GM12878 (cell line): ENCODE measurements at regions not wholly inside any gene's neighbourhood (a gene's known extent, or its start where the extent isn't known, plus 50 kb on each side); places are given as distances from the start of the nearest gene placed in this dataset.

ENCODE experiments used
- ATAC-seq: fragments of 200-7000 bp; cut with Tn5 transposase; 3 replicates; pipeline ENCODE4 v1.9.1; 2020; ENCODE audit warnings: mild to moderate bottlenecking, moderate library complexity
- BruUV-seq: library from RNA; stranded (reverse); fragments of 400-500 nt; replicated peaks from 2 replicates; lab custom pipeline; 2021; lab: Mats Ljungman, UMichigan
- CTCF ChIA-PET: fragments of 300-600 bp; sonication (Branson Sonifier 250); formaldehyde crosslinking; extraction: SDS; loops from one replicate; lab custom pipeline; 2021; ENCODE audit warnings: inconsistent platforms; lab: Yijun Ruan, JAX
- POLR2A ChIA-PET: fragments of 350-600 bp; formaldehyde crosslinking; extraction: SDS; loops from one replicate; lab custom pipeline; 2021; ENCODE audit warnings: inconsistent platforms; lab: Charles Lee
- RAD21 ChIA-PET: fragments of 300-600 bp; sonication (Branson Sonifier 250); formaldehyde crosslinking; loops from one replicate; lab custom pipeline; 2023; ENCODE audit warnings: antibody characterized with exemption; ENCODE audit not compliant: unreplicated experiment; lab: Charles Lee
- SMC1A ChIA-PET: fragments of 300-600 bp; sonication (Branson Sonifier 250); formaldehyde crosslinking; loops from one replicate; lab custom pipeline; 2023; ENCODE audit not compliant: unreplicated experiment, uncharacterized antibody; lab: Charles Lee
- DNase-seq: peaks from one replicate; pipeline ENCODE4 v3.0.0-alpha.2; 2011; ENCODE audit warnings: low read depth, low spot score
- FAIRE-seq: peaks from 3 replicates; lab custom pipeline; 2011; peaks lifted over from hg19 to GRCh38; lab: Jason Lieb, UNC
- H2AFZ ChIP-seq: 2 replicates; pipeline ENCODE4 v1.6.0; 2011; ENCODE audit warnings: low read depth, low read length, control low read depth; ENCODE audit not compliant: control insufficient read depth
- H3K27ac ChIP-seq: 2 replicates; pipeline ENCODE4 v1.5.1; 2011; ENCODE audit warnings: control low read depth; ENCODE audit not compliant: control insufficient read depth, insufficient read depth
- H3K27me3 ChIP-seq, 2 experiments: replicated peaks in 1 of 2; 2 replicates each; pipeline versions ENCODE4 v1.6.0 to v1.6.1; 2011; ENCODE audit warnings: low read length in 1 of 2; ENCODE audit not compliant: control insufficient read depth in 2 of 2, insufficient read depth in 2 of 2
- H3K36me3 ChIP-seq, 2 experiments: 2 replicates each; pipeline ENCODE4 v1.5.1; 2011; ENCODE audit warnings: low read length in 1 of 2; ENCODE audit not compliant: control insufficient read depth in 2 of 2, insufficient read depth in 2 of 2
- H3K4me1 ChIP-seq: 2 replicates; pipeline ENCODE4 v1.6.1; 2011; ENCODE audit warnings: mild to moderate bottlenecking, low read length, moderate library complexity, mixed read lengths; ENCODE audit not compliant: control insufficient read depth, insufficient read depth
- H3K4me2 ChIP-seq: 2 replicates; pipeline ENCODE4 v1.6.0; 2011; ENCODE audit warnings: control low read depth; ENCODE audit not compliant: control insufficient read depth, insufficient read depth
- H3K4me3 ChIP-seq: fragments of 200-600 bp; sonication (generic); 2 replicates; pipeline ENCODE4 v1.5.1; 2016
- H3K79me2 ChIP-seq: 2 replicates; pipeline ENCODE4 v1.6.0; 2011; ENCODE audit warnings: low read length; ENCODE audit not compliant: control insufficient read depth, insufficient read depth
- H3K9ac ChIP-seq: 2 replicates; pipeline ENCODE4 v1.8.0; 2011; ENCODE audit warnings: low read length, control low read depth, mixed read lengths; ENCODE audit not compliant: control insufficient read depth, insufficient read depth
- H3K9me3 ChIP-seq: replicated peaks from 3 replicates; pipeline ENCODE4 v1.5.1; 2011; ENCODE audit warnings: mild to moderate bottlenecking, low read length; ENCODE audit not compliant: control insufficient read depth, insufficient read depth
- H4K20me1 ChIP-seq: 2 replicates; pipeline ENCODE4 v1.6.0; 2011; ENCODE audit not compliant: control insufficient read depth, insufficient read depth
- BRCA1 ChIP-seq: IDR thresholded peaks from 2 replicates; pipeline ENCODE4 v1.6.1; 2011; ENCODE audit warnings: low read depth, low read length, improper control_type of control experiment
- EED ChIP-seq: sonication (generic); IDR thresholded peaks from 2 replicates; pipeline ENCODE4 v1.6.1; 2016; ENCODE audit warnings: antibody characterized with exemption, low read depth
- GABPA ChIP-seq: IDR thresholded peaks from 2 replicates; pipeline ENCODE4 v1.6.1; 2014; ENCODE audit warnings: antibody characterized with exemption, low read depth, mild to moderate bottlenecking, inconsistent platforms
- IKZF1 ChIP-seq: fragments of 450-650 bp; conservative IDR thresholded peaks from 2 replicates; pipeline ENCODE4 v1.6.1; 2017; ENCODE audit warnings: antibody characterized with exemption, mild to moderate bottlenecking
- KDM1A ChIP-seq: fragments of 200-600 bp; sonication (generic); IDR thresholded peaks from 2 replicates; pipeline ENCODE4 v1.6.1; 2016; ENCODE audit warnings: borderline replicate concordance
- SMAD5 ChIP-seq: IDR thresholded peaks from 2 replicates; pipeline ENCODE4 v1.6.1; 2016; ENCODE audit warnings: antibody characterized with exemption, low read depth
- STAT3 ChIP-seq: IDR thresholded peaks from 2 replicates; pipeline ENCODE4 v1.6.1; 2011; ENCODE audit warnings: low read depth, low read length, improper control_type of control experiment
- ZBED1 ChIP-seq: IDR thresholded peaks from 2 replicates; pipeline ENCODE4 v1.6.1; 2016; ENCODE audit warnings: borderline replicate concordance
- ZNF274 ChIP-seq: IDR thresholded peaks from one replicate; pipeline ENCODE4 v1.8.0; 2011; ENCODE audit not compliant: insufficient read length, insufficient read depth
- WGBS: methylation state at CpG from one replicate; pipeline ENCODE4 v1.1.6; 2016; ENCODE audit warnings: low lambda C conversion rate; ENCODE audit not compliant: insufficient replicate concordance, insufficient coverage; ENCODE audit errors: missing lambda C conversion rate; 5-methylcytosine and 5-hydroxymethylcytosine counted together
- in situ Hi-C: fragments of 300-500 bp; cut with MboI; formaldehyde crosslinking; loops from 9 replicates; pipeline ENCODE4 v1.14.3; 2018; ENCODE audit warnings: mixed read lengths
- intact Hi-C: fragments of 100-400 bp; cut with micrococcal nuclease; formaldehyde crosslinking; loops from one replicate; pipeline ENCODE4 v1.14.2; 2022; ENCODE audit not compliant: unreplicated experiment

DNA sequence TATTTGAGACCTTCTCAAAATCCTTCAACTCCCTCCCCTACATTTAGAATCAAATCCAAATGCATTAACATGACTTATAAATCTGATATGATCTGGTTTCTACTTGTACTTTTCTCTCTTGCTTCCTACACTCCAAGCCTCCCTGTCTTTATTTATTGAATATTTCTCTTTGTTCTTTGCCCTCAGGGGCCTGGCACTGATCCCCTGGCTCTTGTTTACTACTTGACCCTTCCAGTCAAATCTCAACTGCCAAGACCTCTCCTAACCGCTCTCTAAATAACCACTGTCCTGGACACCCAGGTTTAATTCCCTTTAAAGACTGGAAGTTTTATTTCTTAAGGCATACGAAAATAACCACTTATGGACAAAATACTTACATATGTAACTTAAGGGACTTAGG, 248.9 kb downstream of the CHRM3 start:
- no peak overlapping the region for H3K9ac ChIP-seq
- no peaks in the 10 kb centered on the region for H3K36me3 ChIP-seq
- ChIA-PET POLR2A (no interaction called here), SMC1A (interaction anchor here (1.1 kb wide), 1 partner anchor 9 kb away, joined by 4 read pairs; no protein-coding TSS in a partner anchor), CTCF (no interaction called here), RAD21 (no interaction called here)
- H3K4me3 ChIP-seq, result no peak overlapping the region
- intact Hi-C loops, result no loop called here
- WGBS, result 21% methylated on average over 2 of the region's 2 CpGs
- no peak for TF ChIP-seq GABPA
- no peak for TF ChIP-seq BRCA1
- TF ChIP-seq KDM1A, result no peak
- H3K27me3 ChIP-seq, result no peaks in the 10 kb centered on the region
- no TSS peak for BruUV-seq
- FAIRE-seq (no peak), ATAC-seq (no peak), DNase-seq (no peak)
- H3K4me2 ChIP-seq, result no peak overlapping the region
- no peaks in the 10 kb centered on the region for H3K4me1 ChIP-seq
- H3K9me3 ChIP-seq, result no peaks in the 10 kb centered on the region
- H3K27ac ChIP-seq, result no peak overlapping the region
- H4K20me1 ChIP-seq, result no peaks in the 10 kb centered on the region
- in situ Hi-C loops, result no loop called here
- no peaks in the 10 kb centered on the region for H3K79me2 ChIP-seq
- no peak overlapping the region for H2AFZ ChIP-seq

DNA sequence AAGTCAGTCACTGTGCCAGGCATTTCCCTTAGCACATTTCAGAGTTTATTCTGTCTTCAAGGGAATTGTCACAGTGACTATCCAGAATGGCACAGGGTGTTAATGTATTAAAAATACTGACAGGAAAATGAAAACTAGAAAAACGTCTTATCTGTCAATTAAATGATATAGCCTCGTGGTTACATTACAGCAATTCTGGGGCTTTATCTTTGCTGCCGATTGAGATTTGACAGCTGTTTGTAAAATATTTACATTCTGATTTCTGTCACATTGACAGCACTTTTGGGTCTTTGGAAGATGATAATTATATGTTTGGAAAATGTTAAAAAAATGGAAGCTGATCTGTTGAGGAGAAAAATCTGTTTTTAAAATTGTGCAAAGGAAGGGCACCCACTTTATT, 250.0 kb downstream of the CHRM3 start:
- Histone ChIP-seq H3K4me3 (no peak overlapping the region), H3K79me2 (no peaks in the 10 kb centered on the region), H3K27ac (no peak overlapping the region), H3K9me3 (no peaks in the 10 kb centered on the region), H3K4me1 (no peaks in the 10 kb centered on the region), H3K27me3 (no peaks in the 10 kb centered on the region), H2AFZ (no peak overlapping the region), H4K20me1 (no peaks in the 10 kb centered on the region), H3K36me3 (no peaks in the 10 kb centered on the region), H3K4me2 (no peak overlapping the region), H3K9ac (no peak overlapping the region)
- DNase-seq (no peak), FAIRE-seq (no peak), ATAC-seq (no peak)
- no peak for TF ChIP-seq SMAD5
- no peak for TF ChIP-seq ZNF274
- TF ChIP-seq EED, result no peak
- TF ChIP-seq IKZF1, result no peak
- TF ChIP-seq ZBED1, result no peak
- TF ChIP-seq STAT3, result no peak
- SMC1A ChIA-PET, result no interaction called here
- CTCF ChIA-PET, result no interaction called here
- no TSS peak for BruUV-seq
- in situ Hi-C loops, result no loop called here
- 16% methylated on average over 3 of the region's 3 CpGs for WGBS
- POLR2A ChIA-PET, result no interaction called here
- intact Hi-C loops, result no loop called here
- RAD21 ChIA-PET, result no interaction called here
